Activated T-cell treated with anti-CD3 and anti-CD28 coated beads, Interleukin-2, amount 50 U/mL, for 1 hour (primary cell): ENCODE measurements at regions not wholly inside any gene's neighbourhood (a gene's known extent, or its start where the extent isn't known, plus 50 kb on each side); places are given as distances from the start of the nearest gene placed in this dataset.
"Not testable (repeated sequence)": the region's sequence is repeated elsewhere in the genome, so short reads cannot be mapped to it uniquely, and the experiment has no call there.

Experiments
- DNase-seq: peaks from one replicate; pipeline ENCODE4 v3.0.0-alpha.2; 2020

- DNase-seq, result no peak
These were observed 125.8 kb upstream of the UNC5B start for GRCh38 chr10:71086439-71087080.

GRCh38 chr10:71087622-71088021 is 124.7 kb upstream of the UNC5B start:
- no peak for DNase-seq

DNA sequence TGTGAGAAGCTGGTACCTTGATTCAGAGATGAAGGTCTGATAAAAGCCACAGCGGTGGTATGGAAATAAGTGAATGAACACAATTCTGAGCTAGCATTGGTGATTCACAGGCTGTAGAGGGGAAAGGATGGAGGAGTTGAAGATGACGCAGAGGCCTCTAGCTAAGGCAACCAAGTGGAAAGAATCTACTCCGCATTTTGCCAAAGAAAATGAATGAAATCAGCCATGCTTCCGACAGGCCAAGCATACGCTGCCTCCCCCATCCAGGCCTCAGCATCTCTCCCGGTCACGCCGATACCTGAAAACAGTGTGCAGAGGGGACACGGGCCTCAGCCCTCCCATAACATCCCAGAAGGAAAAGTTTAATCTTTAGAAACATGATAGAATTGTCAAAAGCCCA is 124.3 kb upstream of the UNC5B start:
- DNase-seq, result no peak

DNA sequence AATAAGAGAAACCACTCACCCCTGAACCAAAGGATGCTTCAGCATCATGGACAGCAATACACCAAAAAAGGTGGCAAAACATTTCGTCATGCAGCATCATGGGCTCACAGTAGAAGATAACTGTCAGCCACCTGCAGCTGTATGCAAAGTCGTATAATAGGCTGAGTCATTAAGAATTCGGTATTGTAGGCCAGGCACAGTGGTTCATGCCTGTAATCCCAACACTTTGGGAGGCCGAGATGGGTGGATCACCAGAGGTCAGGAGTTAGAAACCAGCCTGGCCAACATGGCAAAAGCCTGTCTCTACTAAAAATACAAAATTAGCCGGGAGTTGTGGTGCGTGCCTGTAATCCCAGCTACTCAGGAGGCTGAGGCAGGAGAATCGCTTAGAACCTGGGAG is 123.8 kb upstream of the UNC5B start:
- not testable (repeated sequence) for DNase-seq

DNA sequence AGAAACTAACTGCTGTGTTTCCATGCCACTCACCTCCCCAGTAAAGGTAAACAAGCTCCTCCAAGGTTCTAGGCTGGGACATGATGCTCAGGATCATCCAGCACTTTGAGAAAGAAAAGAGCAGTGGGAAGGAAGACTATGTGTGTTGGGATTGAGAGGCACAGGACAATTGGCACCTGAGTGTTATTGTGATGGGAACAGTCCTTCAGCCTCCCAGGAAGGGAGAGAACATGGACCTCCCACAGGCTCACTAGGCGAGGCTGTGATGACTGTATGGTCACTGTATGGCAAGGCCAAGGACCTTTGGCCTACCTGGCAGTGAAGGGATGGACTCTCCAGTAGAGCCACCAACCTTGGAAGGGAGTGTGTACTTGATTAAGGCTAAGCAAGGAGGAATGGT is 123.2 kb upstream of the UNC5B start:
- no peak for DNase-seq

- no peak for DNase-seq
These were observed 122.0 kb upstream of the UNC5B start for GRCh38 chr10:71090330-71090729.

- DNase-seq, result no peak
These were observed 121.6 kb upstream of the UNC5B start for GRCh38 chr10:71090801-71091200.

DNA sequence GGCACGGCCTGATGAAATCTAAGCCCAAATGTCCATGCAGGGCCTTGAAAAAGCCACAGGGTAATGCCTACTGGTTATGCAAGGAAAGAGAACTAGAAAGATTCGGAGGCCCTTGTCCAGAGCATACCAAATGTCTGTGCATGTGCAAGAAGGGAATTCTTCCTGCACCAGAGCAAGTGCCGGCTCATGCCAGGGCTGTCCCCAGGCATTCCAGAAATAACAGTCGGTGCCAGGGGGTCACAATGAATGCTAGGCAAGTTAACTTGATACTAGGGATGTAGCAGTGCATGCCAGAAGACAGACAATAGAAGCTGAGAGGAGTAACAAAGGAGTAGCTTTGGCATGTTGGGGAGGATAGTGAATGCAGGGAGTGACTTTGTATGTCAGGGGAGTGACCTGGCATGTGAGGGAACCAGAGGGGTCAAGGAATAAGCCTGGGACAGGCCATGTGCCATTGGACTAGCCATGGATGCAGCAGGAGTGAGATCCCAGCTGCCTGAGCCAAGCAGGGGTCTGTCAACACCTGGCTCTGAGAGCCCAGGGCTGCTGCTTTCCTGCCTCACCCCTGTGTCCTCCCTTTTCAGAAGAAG is 119.5 kb upstream of the UNC5B start:
- no peak for DNase-seq

- DNase-seq, result no peak
These were observed 118.8 kb upstream of the UNC5B start for GRCh38 chr10:71093531-71093930.

GRCh38 chr10:71094712-71095390 is 117.5 kb upstream of the UNC5B start:
- DNase-seq, result no peak

- no peak for DNase-seq
These were observed 112.5 kb upstream of the UNC5B start for GRCh38 chr10:71099731-71100361.

GRCh38 chr10:71103961-71104360 is 108.4 kb upstream of the UNC5B start:
- DNase-seq, result no peak

DNA sequence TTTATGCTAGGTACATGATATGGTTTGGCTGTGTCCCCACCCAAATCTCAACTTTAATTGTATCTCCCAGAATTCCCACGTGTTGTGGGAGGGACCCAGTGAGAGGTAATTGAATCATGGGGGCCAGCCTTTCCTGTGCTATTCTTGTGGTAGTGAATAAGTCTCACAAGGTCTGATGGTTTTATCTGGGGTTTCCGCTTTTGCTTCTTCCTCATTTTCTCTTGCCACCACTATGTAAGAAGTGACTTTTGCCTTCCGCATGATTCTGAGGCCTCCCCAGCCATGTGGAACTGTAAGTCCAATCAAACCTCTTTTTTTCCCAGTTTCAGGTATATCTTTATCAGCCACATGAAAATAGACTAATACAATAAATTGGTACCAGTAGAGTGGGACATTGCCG is 106.2 kb upstream of the UNC5B start:
- DNase-seq, result not testable (repeated sequence)

DNA sequence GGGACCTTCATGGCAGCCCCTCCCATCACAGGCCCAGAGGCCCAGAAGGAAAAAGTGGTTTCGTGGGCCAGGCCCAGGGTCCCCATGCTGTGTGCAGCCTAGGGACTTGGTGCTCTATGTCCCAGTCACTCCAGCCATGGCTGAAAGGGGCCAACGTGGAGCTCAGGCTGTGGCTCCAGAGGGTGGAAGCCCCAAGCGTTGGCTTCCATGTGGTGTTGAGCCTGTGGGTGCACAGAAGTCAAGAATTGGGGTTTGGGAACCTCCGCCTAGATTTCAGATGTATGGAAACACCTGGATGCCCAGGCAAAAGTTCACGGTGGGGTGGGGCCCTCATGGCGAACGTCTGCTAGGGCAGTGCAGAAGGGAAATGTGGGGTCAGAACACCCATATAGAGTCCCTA is 105.3 kb upstream of the UNC5B start:
- not testable (repeated sequence) for DNase-seq

GRCh38 chr10:71108042-71108441 is 104.3 kb upstream of the UNC5B start:
- DNase-seq, result not testable (repeated sequence)

DNA sequence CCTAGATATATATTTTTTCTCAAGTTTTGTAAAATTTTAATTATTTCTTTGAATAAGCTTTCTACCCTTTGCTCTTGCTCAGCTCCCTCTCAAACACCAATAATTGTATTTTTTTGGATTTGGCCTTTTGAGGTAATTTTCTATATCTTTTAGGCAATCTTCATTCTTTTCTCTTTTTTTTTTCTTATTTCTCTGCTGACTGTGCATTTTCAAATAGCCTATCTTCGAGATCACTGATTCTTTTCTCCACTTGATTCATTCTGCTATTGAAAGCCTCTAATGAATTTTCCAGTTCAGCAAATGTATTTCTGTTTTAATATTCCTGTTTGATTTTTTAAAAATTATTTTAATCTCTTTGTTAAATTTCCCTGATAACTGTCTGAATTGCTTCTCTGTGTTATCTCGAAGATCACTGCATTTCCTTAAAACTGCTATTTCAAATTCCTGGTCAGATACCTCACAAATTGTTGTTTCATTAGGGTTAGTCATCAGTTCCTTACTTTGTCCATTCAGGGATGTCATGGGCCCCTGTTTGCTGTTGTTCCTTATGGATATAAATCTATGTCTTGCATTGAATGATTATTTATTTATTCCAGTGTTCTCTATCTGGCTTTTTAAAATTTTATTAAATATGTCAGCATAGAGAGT is 100.1 kb upstream of the UNC5B start:
- DNase-seq, result no peak

DNA sequence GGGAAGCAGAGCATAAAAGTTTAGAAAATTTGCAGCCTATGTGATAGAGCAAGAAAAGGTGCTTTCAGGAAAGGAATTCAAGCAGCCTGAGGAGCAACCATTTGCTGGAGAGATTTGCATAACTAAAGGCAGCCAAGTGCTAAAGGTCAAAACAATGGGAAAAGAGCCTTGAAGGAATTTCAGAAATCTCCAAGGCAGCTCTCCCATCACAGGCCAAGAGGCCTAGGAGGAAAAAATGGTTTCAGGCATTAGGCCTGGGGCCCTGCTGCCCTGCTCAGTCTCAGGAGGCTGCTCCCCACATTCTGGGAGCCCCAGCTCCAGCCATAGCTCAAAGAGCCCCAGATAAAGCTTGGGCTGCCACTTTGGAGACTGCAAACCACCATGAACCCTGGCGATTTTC is 95.9 kb upstream of the UNC5B start:
- no peak for DNase-seq

- not testable (repeated sequence) for DNase-seq
These were observed 94.8 kb upstream of the UNC5B start for GRCh38 chr10:71117589-71117988.

GRCh38 chr10:71123023-71123422 is 89.3 kb upstream of the UNC5B start:
- no peak for DNase-seq

DNA sequence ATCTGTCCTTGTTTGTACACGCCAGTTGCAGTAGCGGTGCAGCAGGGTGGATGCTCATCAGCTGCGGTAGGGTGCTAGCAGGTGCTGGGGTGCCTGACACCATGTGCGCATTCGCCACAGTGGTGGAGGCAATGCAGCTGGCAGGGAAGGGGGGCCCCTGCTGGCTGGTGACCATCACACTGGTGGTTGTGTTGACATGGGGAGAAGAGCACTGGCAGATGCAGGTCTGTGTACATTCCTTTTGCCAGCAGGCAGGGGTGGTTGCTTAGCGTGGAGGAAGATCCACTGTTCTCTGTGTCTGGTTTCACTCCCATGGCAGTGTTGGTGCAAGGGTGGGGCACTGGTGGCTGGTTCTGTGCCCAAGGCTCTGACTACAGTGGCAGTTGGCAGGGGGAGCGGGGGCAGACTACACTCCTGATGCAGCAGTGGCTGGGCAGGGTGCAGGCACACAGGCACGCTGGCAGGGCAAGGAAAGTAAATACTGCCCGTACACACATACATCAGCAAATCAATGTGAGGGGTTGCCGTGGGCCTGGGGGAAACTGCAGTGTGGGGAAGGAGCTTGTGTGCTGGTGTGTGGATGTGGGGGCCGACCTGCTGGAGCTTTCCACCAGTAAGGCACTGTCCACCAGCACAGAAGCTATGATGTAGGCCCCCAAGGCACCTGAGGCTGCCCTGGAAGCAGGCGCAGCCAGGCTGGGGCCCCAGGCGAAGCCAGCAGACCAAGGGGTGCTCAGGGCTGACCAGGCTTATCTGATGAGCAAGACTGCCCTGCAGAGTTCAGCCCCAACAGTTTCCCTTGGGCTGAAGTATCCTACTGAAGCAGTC is 87.2 kb upstream of the UNC5B start:
- no peak for DNase-seq

DNA sequence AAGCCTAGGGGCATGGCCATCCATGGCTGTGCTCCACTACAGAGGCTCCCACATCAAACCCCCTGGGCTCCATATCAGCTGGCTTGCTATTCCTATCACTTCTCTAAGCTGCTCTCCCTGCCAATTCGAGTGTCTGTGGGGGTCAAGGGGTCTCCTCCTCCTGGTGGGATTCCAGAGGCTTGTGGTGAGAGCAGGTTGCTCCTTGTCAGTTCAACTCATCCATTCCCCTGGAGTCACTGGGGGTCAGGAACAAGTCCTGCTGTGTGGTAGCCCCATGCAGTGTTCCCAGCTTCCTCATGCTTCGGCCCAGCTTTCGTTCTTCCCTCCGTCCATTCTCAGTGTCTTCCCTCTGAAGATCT is 86.6 kb upstream of the UNC5B start:
- no peak for DNase-seq

DNA sequence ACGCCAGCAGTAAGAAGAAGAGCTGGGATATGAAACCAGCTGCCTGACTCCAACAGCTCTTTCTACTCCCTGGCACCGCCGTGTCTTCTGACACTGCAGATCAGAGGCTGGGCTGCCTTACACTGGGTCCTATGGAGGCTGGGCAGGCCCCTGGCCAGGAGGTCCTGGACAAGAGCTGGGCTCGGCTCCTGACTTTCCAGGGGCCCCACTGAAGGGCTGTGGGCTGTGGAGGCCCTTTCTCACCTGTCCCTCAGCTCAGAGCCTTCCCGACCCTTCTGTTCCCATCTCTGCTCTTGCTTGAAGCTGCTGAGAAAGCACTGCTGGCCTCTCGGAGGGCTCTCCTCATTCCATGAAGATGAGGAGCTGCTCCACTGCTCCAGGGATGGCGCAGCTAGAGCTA is 85.9 kb upstream of the UNC5B start:
- DNase-seq, result no peak

DNA sequence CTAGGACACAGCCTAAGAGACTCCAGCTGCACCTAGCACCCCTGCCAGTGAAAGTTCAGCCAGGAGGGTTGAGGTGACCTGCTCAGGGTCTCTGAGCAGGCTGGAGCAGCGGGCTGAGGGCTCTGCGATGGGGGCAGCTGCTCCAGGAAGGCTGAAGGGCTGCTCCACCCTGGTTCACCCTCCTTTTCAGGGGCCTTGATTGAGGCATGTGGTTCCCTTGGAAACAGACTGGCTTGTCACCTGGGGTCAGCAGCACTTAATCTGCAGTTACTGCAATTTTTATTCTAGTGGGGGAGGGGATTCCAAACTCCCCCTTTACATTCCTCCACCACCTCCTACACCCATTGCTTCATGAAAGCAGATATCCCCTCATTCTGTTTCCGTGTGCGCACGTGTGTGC is 85.3 kb upstream of the UNC5B start:
- no peak for DNase-seq
